ENCODE measurements at regions not wholly inside any gene's neighbourhood (a gene's known extent, or its start where the extent isn't known, plus 50 kb on each side); places are given as distances from the start of the nearest gene placed in this dataset.

DNA sequence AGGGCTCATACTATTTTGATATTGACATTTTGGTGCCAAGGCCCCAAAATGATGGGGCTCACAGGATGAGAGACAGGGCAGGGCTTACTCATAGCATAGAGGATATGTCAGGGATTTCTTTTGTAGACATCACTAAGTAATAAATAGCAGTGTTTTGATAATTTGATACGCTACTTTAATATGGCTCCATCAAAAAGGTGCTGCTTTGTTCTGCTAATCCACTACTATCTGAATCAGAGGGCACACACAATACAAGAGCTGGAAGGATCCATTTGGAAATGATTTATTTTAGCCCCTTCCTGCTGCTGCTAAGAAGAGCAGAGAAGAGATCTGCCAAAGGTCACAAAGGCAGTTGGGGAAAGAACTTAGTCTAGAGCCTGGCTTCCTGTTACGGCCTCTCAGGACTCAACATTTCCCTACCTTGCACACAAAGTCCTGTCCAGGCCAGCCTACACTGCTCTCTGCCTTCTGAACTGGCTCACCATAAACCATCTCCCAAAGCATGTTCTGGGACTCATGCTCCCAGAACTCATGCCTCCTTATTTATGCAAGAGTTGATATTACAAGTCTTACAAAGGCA is 261.3 kb upstream of the ARHGAP20 start:
- Histone ChIP-seq H3K9ac (ENCODE audit: low read depth in 1 of 2, low read length in 2 of 2) (no peak overlapping the region), H3K9me3 (ENCODE audit: control insufficient read depth in 1 of 2, low read length in 2 of 2) (no peaks in the 10 kb centered on the region), H3K27me3 (ENCODE audit: control insufficient read depth in 1 of 2, insufficient read depth in 2 of 2, low read length in 2 of 2) (no peaks in the 10 kb centered on the region), H3K4me3 (ENCODE audit: low read depth in 1 of 2, low read length in 2 of 2) (no peak overlapping the region), H3K36me3 (ENCODE audit: control insufficient read depth in 1 of 2, insufficient read depth in 2 of 2, low read length in 2 of 2) (no peaks in the 10 kb centered on the region), H3K4me1 (ENCODE audit: control insufficient read depth in 1 of 2, insufficient read depth in 2 of 2, low read length in 2 of 2) (no peaks in the 10 kb centered on the region), H3K27ac (ENCODE audit: low read depth, low read length) (no peak overlapping the region)

DNA sequence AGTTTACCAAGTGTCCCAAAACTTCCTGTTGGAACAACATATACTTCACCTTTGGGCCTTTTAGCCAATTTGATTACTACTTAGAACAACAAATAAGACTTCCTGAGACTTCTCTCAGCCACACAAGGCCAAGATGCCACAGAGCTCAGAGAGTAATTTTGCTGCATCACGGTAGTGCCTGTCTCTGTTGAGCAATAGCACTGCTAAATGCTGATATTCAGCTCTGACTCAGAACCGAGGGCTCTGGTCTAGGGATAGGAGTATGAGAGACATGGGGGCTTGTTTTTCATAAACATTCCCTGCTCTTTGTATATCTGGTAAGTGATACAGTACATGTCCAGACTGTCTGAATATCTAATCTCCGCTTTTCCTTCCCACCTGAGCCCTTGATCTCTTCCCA is 260.4 kb upstream of the ARHGAP20 start:
- Histone ChIP-seq H3K27me3 (ENCODE audit: control insufficient read depth in 1 of 2, insufficient read depth in 2 of 2, low read length in 2 of 2) (no peaks in the 10 kb centered on the region), H3K27ac (ENCODE audit: low read depth, low read length) (no peak overlapping the region), H3K4me1 (ENCODE audit: control insufficient read depth in 1 of 2, insufficient read depth in 2 of 2, low read length in 2 of 2) (no peaks in the 10 kb centered on the region), H3K4me3 (ENCODE audit: low read depth in 1 of 2, low read length in 2 of 2) (no peak overlapping the region), H3K9me3 (ENCODE audit: control insufficient read depth in 1 of 2, low read length in 2 of 2) (no peaks in the 10 kb centered on the region), H3K36me3 (ENCODE audit: control insufficient read depth in 1 of 2, insufficient read depth in 2 of 2, low read length in 2 of 2) (no peaks in the 10 kb centered on the region), H3K9ac (ENCODE audit: low read depth in 1 of 2, low read length in 2 of 2) (no peak overlapping the region)

DNA sequence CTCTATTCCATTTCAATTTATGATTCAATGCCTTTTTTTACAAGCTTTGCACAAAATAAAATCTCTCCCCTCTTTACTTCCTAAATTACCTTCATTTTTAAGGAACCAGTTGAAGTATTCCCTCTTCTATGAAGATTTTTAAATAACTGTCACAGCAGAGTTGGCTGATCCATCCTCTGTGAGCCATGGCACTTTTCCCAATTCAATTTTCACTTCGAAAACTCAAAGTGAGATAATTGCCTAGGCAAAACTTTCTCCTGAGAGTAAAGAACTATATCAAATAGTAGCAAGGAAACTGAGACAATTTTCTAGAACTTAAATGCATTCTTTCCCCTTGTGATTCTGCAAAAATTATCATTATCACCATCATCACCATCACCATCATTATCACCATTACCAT is 259.9 kb upstream of the ARHGAP20 start:
- H3K9me3 ChIP-seq (ENCODE audit: control insufficient read depth in 1 of 2, low read length in 2 of 2), result no peaks in the 10 kb centered on the region
- H3K4me1 ChIP-seq (ENCODE audit: control insufficient read depth in 1 of 2, insufficient read depth in 2 of 2, low read length in 2 of 2), result no peaks in the 10 kb centered on the region
- no peaks in the 10 kb centered on the region for H3K27me3 ChIP-seq (ENCODE audit: control insufficient read depth in 1 of 2, insufficient read depth in 2 of 2, low read length in 2 of 2)
- H3K4me3 ChIP-seq (ENCODE audit: low read depth in 1 of 2, low read length in 2 of 2), result no peak overlapping the region
- no peaks in the 10 kb centered on the region for H3K36me3 ChIP-seq (ENCODE audit: control insufficient read depth in 1 of 2, insufficient read depth in 2 of 2, low read length in 2 of 2)
- H3K9ac ChIP-seq (ENCODE audit: low read depth in 1 of 2, low read length in 2 of 2), result no peak overlapping the region
- H3K27ac ChIP-seq (ENCODE audit: low read depth, low read length), result no peak overlapping the region

DNA sequence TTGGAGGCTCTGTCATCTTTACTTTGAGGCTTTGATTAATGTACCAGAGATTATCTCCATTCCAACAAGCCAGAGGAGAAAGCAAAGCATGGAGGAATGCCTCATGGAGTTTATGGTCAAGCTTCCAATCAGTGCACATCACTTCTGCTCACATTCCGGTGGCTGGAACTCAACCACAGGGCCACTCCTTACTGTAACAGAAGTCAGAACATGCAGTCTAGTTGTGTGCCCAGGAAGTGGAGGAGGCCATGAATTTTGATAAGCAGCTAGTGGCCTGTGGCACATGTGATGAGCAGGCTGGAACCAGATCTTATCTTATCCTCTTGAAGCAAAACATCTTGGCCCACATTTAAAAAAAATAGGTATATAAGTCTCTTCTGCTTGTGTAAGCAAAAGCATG is 258.9 kb upstream of the ARHGAP20 start:
- no peaks in the 10 kb centered on the region for H3K4me1 ChIP-seq (ENCODE audit: control insufficient read depth in 1 of 2, insufficient read depth in 2 of 2, low read length in 2 of 2)
- H3K4me3 ChIP-seq (ENCODE audit: low read depth in 1 of 2, low read length in 2 of 2), result no peak overlapping the region

DNA sequence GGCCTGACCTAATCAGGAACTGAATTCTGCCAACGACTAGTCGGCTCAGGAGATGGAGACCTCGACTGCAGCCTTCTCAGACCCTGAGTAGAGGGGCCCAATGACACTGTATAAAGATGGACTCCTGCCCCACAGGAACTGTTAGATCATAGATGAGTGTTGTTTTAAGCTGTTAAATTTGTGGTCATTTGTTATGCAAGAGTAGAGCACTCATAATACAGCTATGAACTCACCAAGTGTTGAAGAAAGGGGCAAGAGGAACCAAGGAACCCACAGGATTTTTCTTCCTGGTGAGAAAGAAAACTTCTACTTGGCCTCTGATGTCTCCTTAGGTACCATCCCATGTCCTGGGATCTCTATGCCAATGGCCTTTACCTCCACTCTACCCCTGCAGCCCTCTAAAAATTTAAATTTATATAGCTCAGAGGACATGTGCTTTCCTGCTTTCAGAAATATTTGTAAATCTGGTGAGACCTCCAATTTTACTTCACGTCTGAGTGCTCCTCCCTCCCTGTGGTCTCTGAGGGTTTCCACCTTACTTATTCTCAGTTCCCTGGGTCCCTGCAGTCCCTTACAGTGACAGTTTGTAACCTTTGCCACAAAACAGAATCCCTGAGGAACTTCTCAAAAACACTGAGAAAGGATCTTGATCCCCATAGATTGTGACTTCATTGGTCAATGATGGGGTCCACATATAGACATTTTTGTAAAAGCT is 256.3 kb upstream of the ARHGAP20 start:
- Histone ChIP-seq H3K27ac (ENCODE audit: low read depth, low read length) (no peak overlapping the region), H3K27me3 (ENCODE audit: control insufficient read depth in 1 of 2, insufficient read depth in 2 of 2, low read length in 2 of 2) (no peaks in the 10 kb centered on the region), H3K36me3 (ENCODE audit: control insufficient read depth in 1 of 2, insufficient read depth in 2 of 2, low read length in 2 of 2) (no peaks in the 10 kb centered on the region), H3K9me3 (ENCODE audit: control insufficient read depth in 1 of 2, low read length in 2 of 2) (no peaks in the 10 kb centered on the region), H3K4me3 (ENCODE audit: low read depth in 1 of 2, low read length in 2 of 2) (no peak overlapping the region), H3K4me1 (ENCODE audit: control insufficient read depth in 1 of 2, insufficient read depth in 2 of 2, low read length in 2 of 2) (no peaks in the 10 kb centered on the region), H3K9ac (ENCODE audit: low read depth in 1 of 2, low read length in 2 of 2) (no peak overlapping the region)

More for the DNA sequence above, 258.9 kb upstream of the ARHGAP20 start:
- Histone ChIP-seq H3K27me3 (ENCODE audit: control insufficient read depth in 1 of 2, insufficient read depth in 2 of 2, low read length in 2 of 2) (no peaks in the 10 kb centered on the region), H3K9ac (ENCODE audit: low read depth in 1 of 2, low read length in 2 of 2) (no peak overlapping the region), H3K27ac (ENCODE audit: low read depth, low read length) (no peak overlapping the region), H3K36me3 (ENCODE audit: control insufficient read depth in 1 of 2, insufficient read depth in 2 of 2, low read length in 2 of 2) (no peaks in the 10 kb centered on the region), H3K9me3 (ENCODE audit: control insufficient read depth in 1 of 2, low read length in 2 of 2) (no peaks in the 10 kb centered on the region)

DNA sequence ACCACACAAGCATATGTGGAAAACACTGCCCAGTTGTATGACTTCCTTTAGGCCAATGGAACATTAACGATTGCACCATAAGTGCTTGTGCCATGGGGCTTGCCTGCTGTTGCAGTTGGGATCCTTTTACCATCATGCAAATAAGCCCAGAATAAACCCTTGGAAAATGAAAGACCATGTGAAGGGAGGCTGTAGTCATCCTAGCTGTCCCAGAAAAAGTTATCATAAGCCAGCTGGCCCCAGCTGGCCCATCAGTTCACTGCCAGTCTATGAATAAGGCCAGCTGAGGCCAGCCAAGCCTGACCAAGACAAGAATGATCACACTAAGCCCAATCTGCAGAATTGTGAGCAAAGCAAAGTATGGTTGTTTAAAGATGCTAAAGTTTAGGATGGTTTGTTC is 253.9 kb upstream of the ARHGAP20 start:
- no peaks in the 10 kb centered on the region for H3K4me1 ChIP-seq (ENCODE audit: control insufficient read depth in 1 of 2, insufficient read depth in 2 of 2, low read length in 2 of 2)
- no peaks in the 10 kb centered on the region for H3K9me3 ChIP-seq (ENCODE audit: control insufficient read depth in 1 of 2, low read length in 2 of 2)
- H3K27ac ChIP-seq (ENCODE audit: low read depth, low read length), result no peak overlapping the region
- H3K27me3 ChIP-seq (ENCODE audit: control insufficient read depth in 1 of 2, insufficient read depth in 2 of 2, low read length in 2 of 2), result no peaks in the 10 kb centered on the region
- H3K4me3 ChIP-seq (ENCODE audit: low read depth in 1 of 2, low read length in 2 of 2), result no peak overlapping the region
- H3K9ac ChIP-seq (ENCODE audit: low read depth in 1 of 2, low read length in 2 of 2), result no peak overlapping the region
- no peaks in the 10 kb centered on the region for H3K36me3 ChIP-seq (ENCODE audit: control insufficient read depth in 1 of 2, insufficient read depth in 2 of 2, low read length in 2 of 2)

DNA sequence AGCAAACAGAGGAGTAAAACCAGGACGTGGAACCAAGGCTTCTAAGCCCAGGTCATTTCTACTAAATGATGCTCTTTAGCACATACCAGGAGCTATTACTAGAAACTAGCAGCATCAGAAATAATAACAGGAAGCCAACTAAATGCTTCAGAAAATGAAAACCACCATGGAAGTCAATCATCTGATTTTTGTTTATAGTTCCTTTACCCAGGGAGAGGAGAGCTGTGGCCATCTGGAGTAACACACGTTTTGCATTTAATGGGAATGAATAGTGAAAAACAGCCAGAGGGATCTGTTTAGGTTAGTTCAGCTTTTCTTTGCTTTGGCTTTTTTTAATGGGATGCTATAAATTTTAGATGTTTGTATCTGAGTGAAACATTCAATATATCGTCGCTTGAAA is 250.7 kb upstream of the ARHGAP20 start:
- Histone ChIP-seq H3K9ac (ENCODE audit: low read depth in 1 of 2, low read length in 2 of 2) (no peak overlapping the region), H3K9me3 (ENCODE audit: control insufficient read depth in 1 of 2, low read length in 2 of 2) (no peaks in the 10 kb centered on the region), H3K4me1 (ENCODE audit: control insufficient read depth in 1 of 2, insufficient read depth in 2 of 2, low read length in 2 of 2) (no peaks in the 10 kb centered on the region), H3K27me3 (ENCODE audit: control insufficient read depth in 1 of 2, insufficient read depth in 2 of 2, low read length in 2 of 2) (no peaks in the 10 kb centered on the region), H3K36me3 (ENCODE audit: control insufficient read depth in 1 of 2, insufficient read depth in 2 of 2, low read length in 2 of 2) (no peaks in the 10 kb centered on the region), H3K4me3 (ENCODE audit: low read depth in 1 of 2, low read length in 2 of 2) (no peak overlapping the region), H3K27ac (ENCODE audit: low read depth, low read length) (no peak overlapping the region)

DNA sequence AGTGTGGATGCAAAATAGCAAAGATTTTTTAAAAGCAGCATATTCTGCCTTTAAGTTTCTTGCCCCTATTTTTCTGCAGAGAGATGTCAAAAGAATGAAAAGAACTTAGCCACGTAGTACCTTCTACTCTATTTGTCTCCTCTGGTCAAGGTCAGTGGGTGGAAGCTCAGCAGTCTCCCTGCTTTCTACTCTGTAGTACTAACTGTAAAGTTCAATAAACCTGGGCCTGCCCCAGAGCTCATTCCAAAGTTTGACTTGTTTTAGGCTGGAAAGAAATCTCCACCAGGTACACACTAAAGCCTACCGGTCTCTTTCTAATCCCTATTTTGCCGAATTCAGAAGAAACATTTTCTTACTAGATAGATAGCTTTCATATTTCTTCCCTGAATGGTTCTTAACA is 247.9 kb upstream of the ARHGAP20 start:
- H3K36me3 ChIP-seq (ENCODE audit: control insufficient read depth in 1 of 2, insufficient read depth in 2 of 2, low read length in 2 of 2), result no peaks in the 10 kb centered on the region
- no peaks in the 10 kb centered on the region for H3K9me3 ChIP-seq (ENCODE audit: control insufficient read depth in 1 of 2, low read length in 2 of 2)
- H3K9ac ChIP-seq (ENCODE audit: low read depth in 1 of 2, low read length in 2 of 2), result no peak overlapping the region
- no peak overlapping the region for H3K27ac ChIP-seq (ENCODE audit: low read depth, low read length)
- H3K4me1 ChIP-seq (ENCODE audit: control insufficient read depth in 1 of 2, insufficient read depth in 2 of 2, low read length in 2 of 2), result no peaks in the 10 kb centered on the region
- no peak overlapping the region for H3K4me3 ChIP-seq (ENCODE audit: low read depth in 1 of 2, low read length in 2 of 2)
- H3K27me3 ChIP-seq (ENCODE audit: control insufficient read depth in 1 of 2, insufficient read depth in 2 of 2, low read length in 2 of 2), result no peaks in the 10 kb centered on the region

DNA sequence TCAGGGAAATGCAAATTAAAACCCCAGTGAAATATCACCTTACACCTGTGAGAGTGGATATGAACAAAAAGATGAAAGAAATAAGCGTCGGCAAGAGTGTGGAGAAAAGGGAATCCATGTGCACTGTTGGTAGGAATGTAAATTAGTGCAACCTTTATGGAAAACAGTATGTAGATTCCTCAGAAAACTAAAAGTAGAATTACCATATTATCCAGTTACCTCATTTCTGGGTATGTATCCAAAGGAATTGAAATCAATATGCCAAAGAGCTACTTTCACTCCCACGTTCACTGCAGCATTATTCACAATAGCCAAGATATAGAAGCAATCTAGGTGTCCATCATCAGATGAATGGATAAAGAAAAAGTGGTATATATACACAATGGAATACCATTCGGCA is 246.0 kb upstream of the ARHGAP20 start:
- Histone ChIP-seq H3K4me1 (ENCODE audit: control insufficient read depth in 1 of 2, insufficient read depth in 2 of 2, low read length in 2 of 2) (no peaks in the 10 kb centered on the region), H3K27ac (ENCODE audit: low read depth, low read length) (no peak overlapping the region), H3K9ac (ENCODE audit: low read depth in 1 of 2, low read length in 2 of 2) (no peak overlapping the region), H3K4me3 (ENCODE audit: low read depth in 1 of 2, low read length in 2 of 2) (no peak overlapping the region), H3K9me3 (ENCODE audit: control insufficient read depth in 1 of 2, low read length in 2 of 2) (no peaks in the 10 kb centered on the region), H3K27me3 (ENCODE audit: control insufficient read depth in 1 of 2, insufficient read depth in 2 of 2, low read length in 2 of 2) (no peaks in the 10 kb centered on the region), H3K36me3 (ENCODE audit: control insufficient read depth in 1 of 2, insufficient read depth in 2 of 2, low read length in 2 of 2) (no peaks in the 10 kb centered on the region)

DNA sequence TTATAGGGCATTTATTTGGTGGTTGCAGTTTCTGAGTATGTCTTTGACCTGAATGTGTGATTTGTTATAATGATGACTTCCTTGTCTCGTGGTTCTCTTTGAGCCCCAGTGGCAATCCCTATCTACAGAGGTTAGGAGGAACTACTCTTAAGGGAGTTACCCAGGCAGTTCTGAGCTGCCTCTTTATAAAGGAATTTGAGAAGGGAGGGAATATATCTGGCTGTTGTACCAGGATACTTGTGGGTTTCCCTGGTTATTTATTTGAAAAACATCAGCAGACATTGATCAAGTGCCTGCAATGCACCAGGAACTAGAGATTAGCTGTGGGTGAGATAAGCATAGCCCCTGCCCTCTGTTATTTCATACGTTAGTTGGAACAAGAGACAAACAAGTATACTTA is 243.5 kb upstream of the ARHGAP20 start:
- Histone ChIP-seq H3K4me3 (ENCODE audit: low read depth in 1 of 2, low read length in 2 of 2) (no peak overlapping the region), H3K27ac (ENCODE audit: low read depth, low read length) (no peak overlapping the region), H3K36me3 (ENCODE audit: control insufficient read depth in 1 of 2, insufficient read depth in 2 of 2, low read length in 2 of 2) (no peaks in the 10 kb centered on the region), H3K9me3 (ENCODE audit: control insufficient read depth in 1 of 2, low read length in 2 of 2) (no peaks in the 10 kb centered on the region), H3K4me1 (ENCODE audit: control insufficient read depth in 1 of 2, insufficient read depth in 2 of 2, low read length in 2 of 2) (no peaks in the 10 kb centered on the region), H3K9ac (ENCODE audit: low read depth in 1 of 2, low read length in 2 of 2) (no peak overlapping the region), H3K27me3 (ENCODE audit: control insufficient read depth in 1 of 2, insufficient read depth in 2 of 2, low read length in 2 of 2) (no peaks in the 10 kb centered on the region)
